ENCODE measurements at regions not wholly inside any gene's neighbourhood (a gene's known extent, or its start where the extent isn't known, plus 50 kb on each side); places are given as distances from the start of the nearest gene placed in this dataset.
"Not testable (repeated sequence)": the region's sequence is repeated elsewhere in the genome, so short reads cannot be mapped to it uniquely, and the experiment has no call there.

GRCh38 chr3:82741346-82741745 is 979.9 kb upstream of the GBE1 start:
- no peak for DNase-seq

DNA sequence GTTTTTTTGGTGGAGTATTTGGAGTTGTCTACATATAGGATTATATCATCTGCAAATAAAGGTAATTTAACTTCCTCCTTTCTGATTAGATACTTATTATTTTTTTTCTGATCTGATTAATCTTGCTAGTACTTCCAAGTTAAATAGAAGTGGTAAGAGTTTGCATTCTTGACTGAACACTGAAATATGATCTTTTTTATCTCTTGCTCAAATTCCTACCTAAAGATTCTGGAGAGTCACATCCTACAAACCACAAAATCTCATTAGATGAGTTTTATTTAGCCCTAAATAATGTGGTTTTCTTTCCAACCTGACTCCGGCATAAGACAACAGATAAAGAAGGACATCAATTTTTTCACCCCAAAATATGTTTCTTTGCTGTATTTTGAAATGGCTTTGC is 977.9 kb upstream of the GBE1 start:
- DNase-seq, result no peak

GRCh38 chr3:82736696-82737277 is 975.3 kb upstream of the GBE1 start:
- no peak for DNase-seq

DNA sequence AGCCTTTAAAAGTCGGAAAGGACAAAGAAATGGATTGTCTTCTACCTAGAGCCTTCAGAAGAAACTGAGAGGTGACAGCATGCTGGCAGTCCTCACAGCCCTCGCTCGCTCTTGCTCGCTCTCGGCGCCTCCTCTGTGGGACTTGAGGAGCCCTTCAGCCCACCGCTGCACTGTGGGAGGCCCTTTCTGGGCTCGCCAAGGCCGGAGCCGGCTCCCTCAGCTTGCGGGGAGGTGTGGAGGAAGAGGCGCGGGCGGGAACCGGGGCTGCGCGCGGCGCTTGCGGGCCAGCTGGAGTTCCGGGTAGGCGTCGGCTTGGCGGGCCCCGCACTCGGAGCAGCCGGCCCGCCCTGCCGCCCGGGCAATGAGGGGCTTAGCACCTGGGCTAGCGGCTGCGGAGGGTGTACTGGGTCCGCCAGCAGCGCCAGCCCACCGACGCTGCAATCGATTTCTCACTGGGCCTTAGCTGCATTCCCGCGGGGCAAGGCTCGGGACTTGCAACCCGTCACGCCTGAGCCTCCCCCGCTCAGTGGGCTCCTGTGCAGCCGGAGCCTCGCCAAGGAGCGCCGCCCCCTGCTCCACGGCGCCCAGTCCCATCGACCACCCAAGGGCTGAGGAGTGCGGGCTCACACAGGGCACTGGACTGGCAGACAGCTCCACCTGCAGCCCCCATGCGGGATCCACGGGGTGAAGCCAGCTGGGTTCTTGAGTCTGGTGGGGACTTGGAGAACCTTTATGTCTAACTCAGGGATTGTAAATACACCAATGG is 953.8 kb upstream of the GBE1 start:
- no peak for DNase-seq

DNA sequence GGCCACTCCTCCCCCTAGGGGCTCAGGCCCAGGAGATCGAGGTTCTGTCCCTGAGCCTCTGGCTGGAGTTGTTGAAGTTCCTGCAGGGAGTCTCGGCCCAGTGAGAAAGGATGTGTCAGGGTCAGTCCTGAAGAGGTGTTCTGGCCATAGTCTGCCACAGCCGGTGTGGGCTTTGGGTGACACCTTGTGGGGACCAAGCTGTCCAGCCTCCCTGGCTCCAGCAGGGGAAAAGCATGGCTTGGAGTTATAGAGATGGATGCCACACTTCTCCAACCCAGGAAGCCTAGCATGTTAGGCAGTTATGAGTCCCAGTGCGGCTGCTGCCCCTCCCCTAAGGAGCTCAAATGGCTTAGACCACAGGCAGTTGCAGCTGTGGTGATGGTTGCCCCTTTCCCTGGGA is 945.6 kb upstream of the GBE1 start:
- DNase-seq, result no peak

DNA sequence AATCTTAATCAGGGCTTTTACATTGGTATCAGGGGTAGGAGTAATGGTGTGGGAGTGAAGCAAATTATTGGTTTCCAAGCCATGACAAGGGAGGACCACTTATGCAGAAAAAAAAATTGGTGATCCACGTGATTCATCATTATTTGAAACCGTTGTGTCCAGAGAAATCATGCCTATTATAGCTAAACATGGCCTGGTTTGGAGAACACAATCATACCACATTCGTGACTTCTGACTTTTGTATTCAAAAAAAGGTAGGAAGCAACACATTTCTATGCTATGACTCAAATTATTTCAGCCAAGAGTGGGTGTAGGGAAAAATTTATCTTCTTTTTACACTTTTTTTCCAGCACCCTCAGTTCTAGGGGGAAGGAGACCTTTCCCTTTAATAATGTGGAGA is 924.3 kb upstream of the GBE1 start:
- DNase-seq, result no peak

- DNase-seq, result no peak
These were observed 915.0 kb upstream of the GBE1 start for GRCh38 chr3:82676356-82677026.

- DNase-seq, result no peak
These were observed 911.5 kb upstream of the GBE1 start for GRCh38 chr3:82672966-82673365.

DNA sequence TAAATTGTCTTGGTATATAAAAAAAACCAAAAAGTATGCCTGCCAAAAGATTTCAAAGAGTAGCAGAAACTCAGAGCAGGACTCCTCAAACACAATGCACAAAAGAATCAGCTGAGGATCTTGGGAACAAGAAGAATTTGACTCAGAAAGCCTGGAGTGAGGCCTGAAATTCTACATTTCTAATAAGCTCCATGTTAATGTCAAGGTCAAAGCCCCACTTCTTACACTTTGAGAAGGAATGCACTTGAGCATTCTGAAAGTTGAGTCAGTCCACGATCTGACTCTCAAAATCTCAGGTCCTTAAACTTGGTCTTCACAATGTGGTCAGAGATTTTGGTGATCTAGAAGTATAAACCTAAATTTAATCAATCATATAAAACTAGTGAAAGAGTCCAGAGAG is 910.0 kb upstream of the GBE1 start:
- no peak for DNase-seq

DNA sequence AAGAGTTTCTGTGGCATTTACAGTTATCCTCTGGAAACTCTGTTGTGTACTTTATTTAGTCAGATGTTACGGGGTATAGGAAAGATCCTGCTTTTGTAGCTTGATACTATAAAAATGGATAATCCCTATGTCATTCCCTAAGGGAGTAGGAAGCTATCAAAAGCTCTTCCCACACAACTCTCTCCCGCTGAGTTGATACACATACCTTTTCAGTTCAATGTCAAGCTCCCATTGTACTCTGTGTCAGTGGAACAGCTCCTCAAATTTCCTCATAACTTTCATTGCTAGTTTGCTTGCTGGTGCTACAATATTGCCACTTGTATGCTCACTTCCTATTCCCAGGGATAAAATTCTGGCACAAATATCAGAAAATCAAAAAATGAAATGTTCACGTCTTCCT is 893.3 kb upstream of the GBE1 start:
- DNase-seq, result no peak

GRCh38 chr3:82643948-82644347 is 882.5 kb upstream of the GBE1 start:
- no peak for DNase-seq

GRCh38 chr3:82641701-82642100 is 880.3 kb upstream of the GBE1 start:
- no peak for DNase-seq

DNA sequence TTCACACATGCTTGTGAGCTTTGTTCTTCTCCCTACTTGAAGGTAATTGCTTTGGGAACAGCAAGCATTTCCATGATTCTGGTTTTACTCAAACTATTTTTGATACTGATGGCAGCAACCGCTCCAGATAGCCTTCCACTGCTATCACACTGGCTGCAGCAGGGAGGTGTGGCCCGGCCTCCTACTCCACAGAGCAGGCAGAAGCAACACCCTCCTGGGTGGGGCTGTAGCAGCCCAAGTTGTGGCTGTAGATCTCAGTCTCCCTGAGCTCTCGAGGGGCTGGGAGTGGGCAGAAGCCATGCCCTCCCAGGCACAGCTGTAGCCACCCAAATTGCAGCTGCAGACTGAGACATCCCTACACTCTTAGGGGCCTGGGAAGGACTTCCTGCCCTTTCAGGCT is 878.8 kb upstream of the GBE1 start:
- no peak for DNase-seq

DNA sequence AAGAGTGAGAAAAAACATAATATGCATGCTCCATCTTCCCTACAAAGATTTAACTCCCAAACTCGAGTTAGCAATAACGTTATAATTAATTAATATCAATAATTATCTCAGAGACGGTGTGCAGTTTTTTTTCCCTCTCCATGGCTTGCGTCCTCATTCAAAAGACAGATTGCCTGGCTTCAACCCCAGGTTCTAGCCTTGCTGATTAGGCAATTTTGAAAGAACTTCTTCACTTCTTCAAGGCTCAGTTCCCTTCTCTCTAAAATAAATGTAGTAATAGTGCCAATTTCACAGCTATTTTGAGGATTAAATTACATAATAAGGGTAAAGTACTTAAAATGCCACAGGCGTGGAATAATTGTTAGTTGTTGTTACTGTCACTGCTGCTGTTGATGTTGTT is 876.1 kb upstream of the GBE1 start:
- DNase-seq, result no peak

GRCh38 chr3:82636177-82636576 is 874.7 kb upstream of the GBE1 start:
- DNase-seq, result no peak

DNA sequence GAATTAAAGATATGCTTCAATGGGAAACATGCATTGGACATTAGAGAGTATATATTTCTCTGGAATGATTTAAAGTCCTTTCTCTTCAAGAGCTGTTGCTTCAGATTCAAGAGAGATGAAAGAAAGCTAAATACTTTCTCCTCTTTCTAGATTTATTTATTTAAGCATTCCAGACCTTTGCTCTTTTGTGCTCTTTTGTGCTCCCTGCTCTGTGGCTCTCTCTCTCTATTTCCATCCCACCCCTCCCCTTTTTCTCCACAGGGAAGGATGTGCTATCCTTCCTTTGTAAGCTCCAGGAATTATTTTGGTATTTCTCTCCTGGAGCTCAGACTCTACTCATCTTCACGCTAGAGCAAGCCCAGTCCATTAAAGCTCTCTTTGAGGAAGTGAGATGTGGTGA is 871.9 kb upstream of the GBE1 start:
- DNase-seq, result no peak

GRCh38 chr3:82629937-82630336 is 868.5 kb upstream of the GBE1 start:
- no peak for DNase-seq

GRCh38 chr3:82628385-82629014 is 867.1 kb upstream of the GBE1 start:
- no peak for DNase-seq

- no peak for DNase-seq
These were observed 866.3 kb upstream of the GBE1 start for GRCh38 chr3:82627733-82628132.

DNA sequence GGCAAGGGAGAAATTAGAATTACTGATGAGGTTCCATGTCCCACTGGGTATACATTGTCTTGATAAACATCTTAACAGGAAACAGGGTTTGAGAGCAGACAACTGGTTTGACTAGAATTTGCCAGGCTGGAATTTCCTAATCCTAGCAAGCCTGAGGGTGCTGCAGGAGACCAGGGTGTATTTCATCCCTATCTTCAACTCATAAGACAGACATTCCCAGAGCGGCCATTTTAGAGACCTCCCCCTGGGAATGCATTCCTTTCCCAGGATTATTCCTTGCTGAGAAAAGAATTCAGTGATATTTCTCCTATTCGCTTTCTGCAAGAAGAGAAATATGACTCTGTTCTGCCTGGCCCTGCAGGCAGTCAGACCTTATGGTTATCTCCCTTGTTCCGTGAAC is 859.3 kb upstream of the GBE1 start:
- not testable (repeated sequence) for DNase-seq

DNA sequence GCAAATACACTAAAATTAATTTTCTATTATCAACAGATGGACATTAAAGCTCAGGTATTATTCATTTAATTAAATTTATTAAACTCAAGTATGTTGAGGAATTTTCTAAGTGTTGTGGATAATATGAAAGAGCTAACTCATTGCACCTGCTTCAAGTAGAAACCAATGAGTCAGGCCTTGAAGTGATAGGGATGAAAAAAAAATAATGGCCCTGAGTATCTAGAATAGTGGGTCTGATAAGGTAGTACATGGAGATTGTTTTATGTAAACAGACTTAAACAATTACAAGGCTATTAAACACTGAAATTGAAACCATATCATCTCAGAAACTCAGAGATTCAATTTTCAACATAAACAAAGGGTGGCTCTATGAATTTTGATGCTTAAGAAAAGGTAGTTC is 857.1 kb upstream of the GBE1 start:
- no peak for DNase-seq

DNA sequence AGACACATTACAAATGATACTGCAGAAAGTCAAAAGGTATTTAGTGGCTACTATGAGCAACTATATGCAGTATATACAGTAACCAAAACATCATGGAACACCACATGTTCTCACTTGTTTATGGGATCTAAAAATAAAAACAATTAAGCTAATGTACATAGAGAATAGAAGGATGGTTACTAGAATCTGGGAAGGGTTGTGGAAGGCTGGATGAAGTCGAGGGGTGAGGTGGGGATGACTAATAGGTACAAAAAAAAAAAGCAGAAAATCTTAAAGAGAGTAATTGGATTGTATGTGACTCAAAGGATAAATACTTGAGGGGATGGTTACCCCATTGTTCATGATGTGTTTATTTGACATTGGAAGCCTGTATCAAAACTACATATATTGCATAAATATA is 848.8 kb upstream of the GBE1 start:
- no peak for DNase-seq

DNA sequence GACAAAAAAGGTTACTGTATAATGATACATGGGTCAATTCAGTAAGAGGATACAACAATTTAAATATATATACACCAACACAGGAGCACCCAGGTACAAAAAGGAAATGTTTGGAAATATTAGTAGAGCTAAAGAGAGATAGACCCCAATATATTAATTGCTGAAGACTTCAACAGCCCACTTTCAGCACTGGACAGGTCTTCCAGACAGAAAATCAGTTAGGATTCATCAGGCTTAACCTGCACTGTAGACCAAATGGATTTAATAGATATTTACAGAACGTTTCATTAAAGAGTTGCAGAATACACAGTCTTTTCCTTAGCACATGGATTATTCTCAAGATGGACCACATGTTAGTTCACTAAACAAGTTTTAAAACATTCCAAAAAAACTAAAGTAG is 845.9 kb upstream of the GBE1 start:
- no peak for DNase-seq

DNA sequence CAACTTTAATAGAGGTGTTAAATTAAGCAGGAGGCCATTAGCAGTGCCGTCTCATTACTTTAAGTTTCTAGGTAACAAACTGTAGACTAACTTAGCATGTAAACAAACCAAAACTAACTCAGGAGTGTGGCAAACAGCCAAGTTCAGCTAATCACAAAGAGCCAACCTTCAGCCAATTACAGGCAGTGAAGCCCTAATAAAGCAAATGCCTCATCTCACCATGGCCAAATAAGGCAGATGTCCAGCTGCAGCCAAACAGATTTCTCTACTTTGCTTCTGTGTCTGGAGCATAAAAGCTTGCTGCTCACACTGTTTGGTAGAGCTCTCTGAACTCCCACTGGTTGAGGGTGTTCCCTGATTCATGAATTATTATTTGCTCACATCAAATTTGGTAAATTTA is 835.4 kb upstream of the GBE1 start:
- no peak for DNase-seq

Data from left hindlimb (tissue), 1 donor.